IPS-NIHi7 (cell line): ENCODE measurements at regions not wholly inside any gene's neighbourhood (a gene's known extent, or its start where the extent isn't known, plus 50 kb on each side); places are given as distances from the start of the nearest gene placed in this dataset.
A peak's percentile ranks its signal among the peaks of the same experiment; 100 is the strongest.
"Not testable (repeated sequence)": the region's sequence is repeated elsewhere in the genome, so short reads cannot be mapped to it uniquely, and the experiment has no call there.

Experiments used
- DNase-seq: peaks from one replicate; pipeline ENCODE4 v3.0.0; 2012; ENCODE audit warnings: mixed read lengths; ENCODE audit errors: extremely low spot score

DNA sequence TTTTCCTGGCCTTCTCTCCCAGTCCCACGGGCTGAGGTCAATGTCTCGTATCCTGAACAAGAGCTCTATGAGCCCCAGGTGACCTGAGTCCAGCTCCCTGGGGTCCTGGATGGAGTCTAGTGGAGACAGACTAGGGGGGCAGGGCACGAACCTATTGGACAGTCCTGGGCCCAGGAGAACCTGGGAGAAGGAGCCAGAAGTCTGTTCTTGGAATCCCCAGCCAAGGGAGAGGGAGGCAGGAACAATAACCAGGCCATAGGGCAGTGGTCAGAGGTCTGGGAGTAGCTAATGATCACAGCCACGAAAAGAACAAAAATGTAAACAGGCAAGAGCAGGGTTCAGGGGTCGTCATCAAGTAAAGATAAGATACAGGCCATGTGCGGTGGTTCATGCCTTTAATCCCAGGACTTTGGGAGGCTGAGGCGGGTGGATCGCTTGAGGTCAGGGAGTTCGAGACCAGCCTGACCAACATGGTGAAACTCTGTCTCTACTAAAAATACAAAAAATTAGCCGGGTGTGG is 60.8 kb downstream of the COPRS start:
- no peak for DNase-seq

DNA sequence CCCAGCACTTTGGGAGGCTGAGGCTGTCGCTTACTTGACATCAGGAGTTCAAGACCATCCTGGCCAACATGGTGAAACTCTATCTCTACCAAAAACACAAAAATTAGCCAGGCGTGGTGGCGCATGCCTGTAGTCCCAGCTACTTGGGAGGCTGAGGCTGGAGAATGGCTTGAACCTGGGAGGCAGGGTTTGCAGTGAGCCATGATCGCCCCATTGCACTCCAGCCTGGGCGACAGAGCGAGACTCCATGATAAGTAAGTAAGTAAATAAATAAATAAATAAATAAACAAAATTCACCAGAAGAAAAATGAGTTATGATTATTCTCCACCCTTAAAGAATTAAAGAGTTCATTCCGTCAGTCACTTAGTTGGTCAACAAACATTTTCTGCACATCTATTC is 63.1 kb downstream of the COPRS start:
- DNase-seq: not testable (repeated sequence)

DNA sequence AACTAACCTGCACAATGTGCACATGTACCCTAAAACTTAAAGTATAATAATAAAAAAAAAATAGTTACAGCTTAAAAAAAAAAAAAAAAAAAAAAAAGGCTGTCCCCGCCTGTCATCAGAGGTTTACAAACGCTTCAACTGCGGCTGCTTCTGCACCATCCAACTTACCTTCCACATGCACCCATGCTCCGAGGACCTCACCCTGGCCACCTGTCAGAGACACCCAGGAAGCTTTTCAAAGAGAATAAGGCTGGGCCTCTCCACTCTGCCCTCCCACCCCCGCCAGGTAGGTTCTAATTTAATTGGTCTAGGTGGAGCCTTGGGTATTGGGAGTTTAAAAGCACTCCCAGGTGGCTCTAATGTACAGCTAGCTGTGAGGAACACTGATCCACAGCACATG is 64.9 kb downstream of the COPRS start:
- no peak for DNase-seq

DNA sequence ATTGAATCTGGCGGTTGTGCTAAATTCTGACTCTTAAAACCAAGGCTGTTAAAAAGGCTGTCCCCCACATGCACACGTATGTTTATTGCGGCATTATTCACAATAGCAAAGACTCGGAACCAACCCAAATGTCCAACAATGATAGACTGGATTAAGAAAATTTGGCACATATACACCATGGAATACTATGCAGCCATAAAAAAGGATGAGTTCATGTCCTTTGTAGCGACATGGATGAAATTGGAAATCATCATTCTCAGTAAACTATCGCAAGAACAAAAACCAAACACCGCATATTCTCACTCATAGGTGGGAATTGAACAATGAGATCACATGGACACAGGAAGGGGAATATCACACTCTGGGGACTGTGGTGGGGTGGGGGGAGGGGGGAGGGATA is 65.4 kb downstream of the COPRS start:
- DNase-seq: not testable (repeated sequence)

DNA sequence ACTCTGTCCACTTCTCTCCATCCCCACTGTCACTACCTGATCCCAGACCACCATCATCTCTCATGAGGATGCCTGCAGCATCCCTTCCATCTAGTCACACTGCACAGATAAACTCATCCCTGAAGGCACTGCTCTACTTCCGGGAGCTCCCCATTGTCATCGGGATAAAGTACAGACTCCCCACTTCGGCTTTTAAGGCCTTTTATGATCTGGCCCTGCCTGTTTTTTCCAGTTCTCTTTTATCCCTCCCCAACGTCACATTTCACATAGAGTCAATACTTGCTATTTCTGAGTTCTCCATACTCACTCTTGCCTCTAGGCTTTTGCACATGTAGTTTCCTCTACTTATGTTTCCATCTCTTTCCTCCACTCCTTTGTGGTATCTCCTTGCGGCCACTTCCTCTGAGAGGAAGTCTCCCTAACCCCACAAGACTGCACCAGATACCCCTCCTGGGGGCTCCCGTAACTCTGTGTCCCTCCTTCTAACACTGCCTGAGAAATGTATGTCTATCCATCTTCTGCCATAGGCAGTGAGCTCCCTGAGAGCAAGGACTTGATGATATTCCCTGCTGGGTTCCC is 66.9 kb downstream of the COPRS start:
- no peak for DNase-seq

DNA sequence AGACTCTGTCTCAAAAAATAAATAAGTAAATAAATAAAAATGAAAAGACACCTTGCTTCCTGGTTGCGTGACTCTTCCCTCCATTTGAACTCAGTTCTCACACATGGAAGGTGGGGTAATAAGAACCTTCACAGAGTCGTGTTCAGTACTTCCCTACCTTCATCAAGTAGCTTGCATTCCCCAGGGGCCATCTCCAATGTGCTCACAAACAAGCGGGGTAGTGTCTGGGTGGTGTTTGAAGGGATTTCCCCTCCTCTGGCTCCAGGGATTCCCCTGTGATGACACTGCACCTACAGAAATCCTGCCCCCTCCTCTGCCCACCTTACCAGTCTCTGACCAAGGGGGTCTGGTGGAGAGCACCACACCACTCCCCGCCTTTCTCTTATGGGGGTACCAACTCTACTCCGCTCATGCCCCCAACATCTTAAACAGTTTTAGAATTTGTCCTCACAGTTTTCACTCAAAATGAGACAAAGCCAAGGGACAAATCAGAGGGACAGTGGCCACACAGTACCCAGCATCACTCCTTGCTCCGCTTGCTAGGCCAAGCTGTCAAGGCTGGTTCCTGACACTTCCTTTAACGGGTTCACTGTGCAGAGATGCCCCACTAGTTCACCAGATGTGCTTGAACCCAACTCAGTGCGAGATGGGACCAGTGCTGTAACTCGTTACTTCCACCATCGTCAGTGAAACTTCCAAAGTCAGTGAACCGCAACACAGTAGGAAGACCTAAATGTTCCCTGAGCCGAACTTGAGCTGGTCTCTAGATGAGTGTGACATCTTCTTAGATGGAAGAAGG is 69.1 kb downstream of the COPRS start:
- DNase-seq: no peak

DNA sequence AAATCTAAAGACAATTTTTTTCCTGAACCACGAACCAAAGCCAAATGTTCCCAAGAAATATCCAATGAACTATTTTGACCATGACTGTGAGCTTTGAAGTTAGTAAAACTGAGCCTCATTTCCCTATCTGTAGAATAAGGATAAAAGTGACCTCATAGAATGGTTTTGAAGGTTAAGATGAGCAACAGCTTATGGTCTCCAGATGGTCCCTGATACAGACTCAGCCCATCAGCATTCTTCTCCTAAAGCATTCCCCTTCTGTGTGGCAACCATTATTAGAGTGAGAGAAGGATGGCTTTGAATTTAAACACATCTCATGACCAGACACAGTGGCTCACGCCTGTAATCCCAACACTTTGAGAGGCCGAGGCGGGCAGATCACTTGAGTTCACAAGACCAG is 70.1 kb downstream of the COPRS start:
- DNase-seq: no peak

DNA sequence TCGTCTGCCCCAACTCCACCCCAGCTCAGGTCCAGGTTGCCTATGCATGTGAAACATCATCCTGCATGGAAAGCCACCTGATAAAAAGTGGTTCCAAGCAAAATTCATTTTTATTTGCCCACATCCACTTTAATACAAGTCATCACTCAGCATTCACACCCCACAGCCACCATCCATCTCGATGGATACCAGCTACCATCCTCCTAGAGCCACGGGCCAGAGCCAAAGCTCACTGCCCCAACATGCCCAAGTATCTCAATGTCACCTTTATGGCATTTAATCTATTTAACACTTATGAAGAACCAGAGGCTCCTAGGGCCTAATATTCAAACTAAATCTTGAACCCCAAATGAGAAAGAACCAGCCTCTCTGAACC is 70.5 kb downstream of the COPRS start:
- DNase-seq: no peak

DNA sequence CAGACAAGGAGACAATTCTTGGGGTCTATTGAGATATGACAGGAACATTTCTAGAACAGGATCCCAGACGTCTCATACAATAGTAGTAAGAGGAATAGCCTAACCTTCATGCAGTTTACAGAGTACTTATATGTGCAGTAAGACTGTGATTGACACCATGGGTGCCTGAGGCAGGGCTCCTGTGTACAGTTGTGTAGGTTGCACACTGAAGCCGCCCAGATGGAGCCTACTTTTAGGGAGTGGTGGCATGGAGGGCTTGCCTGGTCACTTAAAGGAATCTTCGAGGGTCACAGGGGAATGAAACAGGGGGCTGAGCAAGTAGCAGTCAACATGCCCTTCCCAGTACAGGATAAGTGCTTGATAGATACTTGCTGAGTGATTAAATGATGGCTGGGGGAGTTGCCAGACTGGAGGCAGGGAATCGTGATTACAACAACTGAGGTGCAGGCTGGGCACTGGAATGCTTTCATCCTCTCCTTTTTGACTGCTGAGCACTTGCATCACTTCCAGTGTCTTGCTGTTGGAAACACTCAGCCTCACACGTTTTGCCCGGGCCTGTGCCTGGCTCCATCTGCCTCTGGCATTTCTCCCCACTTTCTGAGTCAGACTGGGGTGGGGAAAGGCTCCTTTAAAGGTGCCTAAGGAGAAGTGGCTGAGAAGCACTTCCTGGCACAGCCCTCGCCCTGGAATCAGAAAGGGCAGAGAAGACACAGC is 71.0 kb downstream of the COPRS start:
- no peak for DNase-seq

DNA sequence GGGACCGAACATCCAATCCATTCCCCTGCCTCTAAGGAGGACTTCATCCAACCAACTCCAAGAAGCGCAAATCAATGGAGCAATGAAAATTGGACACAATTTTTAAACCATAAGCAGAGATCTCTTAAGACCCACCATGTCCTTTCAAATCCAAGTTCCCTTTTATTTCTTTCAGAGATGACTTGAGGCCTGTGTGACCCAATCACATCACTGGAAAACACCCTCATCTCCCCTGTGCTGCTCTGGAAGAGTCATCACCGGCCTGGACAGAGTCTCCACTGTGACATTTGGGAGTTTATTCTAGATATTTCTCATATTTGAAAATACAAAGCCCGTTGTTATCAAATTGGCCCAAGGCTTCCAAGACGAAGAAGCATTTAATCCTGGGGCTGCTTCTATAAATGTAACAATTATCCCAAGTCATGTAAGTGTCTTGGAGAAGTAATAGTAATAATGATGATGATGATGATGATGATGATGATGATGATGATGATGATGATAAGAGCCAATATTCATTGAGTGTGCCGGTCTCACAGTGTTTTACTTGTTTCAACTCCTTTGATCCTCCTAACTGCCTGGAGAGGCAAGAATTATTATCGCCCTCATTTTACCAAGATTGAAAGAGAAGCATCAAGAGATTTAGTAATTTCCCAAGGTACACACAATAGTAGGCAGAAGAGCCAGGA is 72.1 kb downstream of the COPRS start:
- DNase-seq: no peak

DNA sequence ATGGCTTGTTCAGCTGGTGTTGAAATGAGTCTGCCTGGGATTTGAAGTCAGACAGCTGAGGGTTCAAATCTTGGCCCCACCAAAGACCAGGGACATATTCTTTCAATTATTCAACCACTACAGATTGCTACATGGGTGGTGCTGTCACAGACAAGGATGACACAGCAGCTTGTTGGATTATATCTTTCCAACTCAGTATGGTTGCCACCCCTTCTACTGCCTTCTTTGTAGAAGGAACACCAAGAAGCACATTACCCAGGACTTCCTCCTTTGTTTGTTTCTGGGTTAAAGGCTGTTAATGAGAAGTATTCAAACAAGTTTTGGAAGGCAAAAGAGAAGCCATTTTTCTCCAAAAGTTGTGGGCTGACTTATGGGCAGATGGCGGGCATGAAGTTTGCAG is 78.6 kb downstream of the COPRS start:
- no peak for DNase-seq

DNA sequence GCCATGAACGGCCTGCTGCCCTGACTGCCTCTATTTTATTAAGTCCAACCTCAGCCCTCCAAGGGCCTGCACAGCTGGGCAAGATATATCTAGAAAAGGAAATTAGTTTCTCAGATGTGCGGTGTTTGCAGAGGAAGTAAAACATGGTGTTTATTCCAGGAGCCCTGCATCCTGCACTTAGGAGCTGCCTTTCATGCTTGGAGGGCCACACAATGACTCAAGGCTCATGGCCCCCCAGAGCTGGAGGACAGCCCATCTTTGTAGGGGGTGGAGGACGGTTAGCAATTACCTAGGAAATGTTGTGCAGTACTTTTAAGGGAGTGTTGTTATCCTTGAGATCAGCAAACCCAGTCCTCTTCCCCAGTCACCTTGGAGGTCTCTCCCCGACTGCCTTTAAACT is 80.5 kb downstream of the COPRS start:
- peak; percentile 9 for DNase-seq

DNA sequence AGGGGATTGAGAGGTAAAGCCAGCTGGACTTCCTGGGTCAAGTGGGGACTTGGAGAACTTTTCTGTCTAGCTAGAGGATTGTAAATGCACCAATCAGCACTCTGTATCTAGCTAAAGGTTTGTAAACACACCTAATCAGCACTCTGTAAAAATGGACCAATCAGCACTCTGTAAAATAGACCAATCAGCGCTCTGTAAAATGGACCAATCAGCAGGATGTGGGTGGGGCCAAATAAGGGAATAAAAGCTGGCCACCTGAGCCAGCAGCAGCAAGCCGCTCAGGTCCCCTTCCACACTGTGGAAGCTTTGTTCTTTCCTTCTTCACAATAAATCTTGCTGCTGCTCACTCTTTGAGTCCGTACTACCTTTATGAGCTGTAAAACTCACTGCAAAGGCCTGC is 87.7 kb downstream of the COPRS start:
- DNase-seq: not testable (repeated sequence)

DNA sequence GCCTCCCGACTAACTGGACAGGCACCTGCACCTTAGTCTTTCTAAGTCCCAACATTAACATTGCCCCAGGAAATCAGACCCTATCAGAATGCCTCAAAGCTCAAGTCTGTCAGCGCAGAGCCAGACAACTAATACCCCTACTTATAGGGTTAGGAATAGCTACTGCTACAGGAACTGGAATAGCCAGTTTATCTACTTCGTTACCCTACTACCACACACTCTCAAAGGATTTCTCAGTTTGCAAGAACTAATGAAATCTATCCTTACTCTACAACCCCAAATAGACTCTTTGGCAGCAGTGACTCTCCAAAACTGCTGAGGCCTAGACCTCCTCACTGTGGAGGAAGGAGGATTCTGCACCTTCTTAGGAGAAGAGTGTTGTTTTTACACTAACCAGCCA is 88.5 kb downstream of the COPRS start:
- DNase-seq: not testable (repeated sequence)

DNA sequence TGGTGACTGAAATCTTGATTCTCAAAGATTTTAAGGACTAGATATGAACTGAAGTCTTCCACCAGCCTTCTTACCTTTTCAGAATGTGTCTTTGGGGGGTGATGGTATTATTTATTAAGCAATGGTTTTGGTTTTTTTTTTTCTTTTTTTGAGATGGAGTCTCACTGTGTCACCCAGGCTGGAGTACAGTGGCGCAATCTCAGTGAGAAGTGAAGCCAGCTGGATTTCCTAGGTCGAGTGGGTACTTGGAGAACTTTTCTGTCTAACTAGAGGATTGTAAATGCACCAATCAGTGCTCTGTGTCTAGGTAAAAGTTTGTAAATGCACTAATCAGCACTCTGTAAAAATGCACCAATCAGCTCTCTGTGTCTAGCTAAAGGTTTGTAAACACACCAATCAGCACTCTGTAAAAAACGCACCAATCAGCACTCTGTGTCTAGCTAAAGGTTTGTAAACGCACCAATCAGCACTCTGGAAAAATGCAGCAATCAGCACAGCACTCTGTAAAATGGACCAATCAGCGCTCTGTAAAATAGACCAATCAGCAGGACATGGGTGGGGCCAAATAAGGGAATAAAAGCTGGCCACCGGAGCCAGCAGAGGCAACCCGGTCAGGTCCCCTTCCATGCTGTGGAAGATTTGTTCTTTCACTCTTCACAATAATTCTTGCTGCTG is 97.1 kb downstream of the COPRS start:
- not testable (repeated sequence) for DNase-seq

DNA sequence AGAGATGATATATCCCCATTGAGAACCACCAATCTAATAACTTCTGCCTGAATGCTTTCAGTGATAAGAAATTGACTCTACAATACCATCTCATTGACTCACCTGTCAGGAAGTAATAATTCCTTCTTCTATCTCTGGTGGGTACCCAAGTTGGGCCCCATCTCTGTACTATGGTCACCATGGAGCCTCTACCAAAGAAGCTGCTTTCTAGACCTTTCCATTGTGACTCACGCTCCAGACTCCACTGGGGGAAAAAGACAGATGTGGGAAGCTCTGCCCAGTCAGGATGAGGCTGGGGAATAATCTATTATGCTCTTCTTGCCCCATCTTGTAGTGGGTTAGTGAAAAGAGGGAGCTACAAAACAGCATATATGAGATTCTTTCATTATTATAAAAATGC is 100.4 kb downstream of the COPRS start:
- no peak for DNase-seq

DNA sequence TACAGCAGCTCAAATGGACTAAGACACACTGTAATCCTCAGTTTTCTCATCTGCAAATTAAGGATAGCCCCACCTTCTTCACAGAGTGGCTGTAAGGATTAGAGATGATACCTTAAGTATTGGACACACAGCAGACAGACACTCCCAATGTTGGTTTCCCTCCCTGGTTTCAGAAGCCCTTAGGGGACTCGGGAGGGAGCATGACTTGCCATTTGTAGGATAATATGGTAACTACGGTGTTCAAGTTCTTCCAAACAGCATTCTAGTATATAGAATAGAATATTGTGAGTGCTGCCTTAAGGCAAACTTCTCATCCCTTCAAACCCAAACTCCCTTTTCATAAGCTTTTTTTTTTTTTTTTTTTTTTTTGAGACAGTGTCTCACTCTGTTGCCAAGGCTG is 101.9 kb downstream of the COPRS start:
- DNase-seq: no peak

DNA sequence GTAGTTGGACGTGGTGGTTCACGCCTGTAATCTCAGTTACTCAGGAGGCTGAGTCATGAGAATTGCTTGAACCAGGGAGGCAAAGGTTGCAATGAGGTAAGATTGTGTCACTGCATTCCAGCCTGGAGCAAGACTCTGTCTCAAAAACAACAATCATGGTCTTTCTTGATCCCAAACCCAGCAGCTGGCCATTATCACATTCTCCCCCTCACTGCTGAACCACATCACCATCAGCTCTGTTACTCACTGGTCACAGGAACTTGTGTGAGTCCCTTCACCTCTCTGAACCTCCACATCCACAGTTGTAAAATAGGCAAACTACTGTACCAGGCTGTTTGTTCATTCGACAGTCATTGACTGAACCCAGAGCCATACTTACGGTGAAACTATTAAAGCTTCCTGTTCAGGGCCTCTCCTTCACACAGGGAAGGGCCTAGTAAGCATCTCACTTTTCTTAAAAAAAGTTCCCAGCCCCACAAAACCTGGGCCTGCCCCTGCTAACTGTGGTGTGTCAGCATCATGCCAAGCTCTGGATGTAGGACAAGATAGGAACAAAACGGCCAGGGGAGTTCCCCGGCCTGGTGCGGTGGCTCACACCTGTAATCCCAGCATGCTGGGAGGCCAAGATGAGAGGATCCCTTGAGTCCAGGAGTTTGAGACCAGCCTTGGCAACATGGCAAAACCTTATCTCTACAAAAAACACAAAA is 104.7 kb downstream of the COPRS start:
- no peak for DNase-seq

DNA sequence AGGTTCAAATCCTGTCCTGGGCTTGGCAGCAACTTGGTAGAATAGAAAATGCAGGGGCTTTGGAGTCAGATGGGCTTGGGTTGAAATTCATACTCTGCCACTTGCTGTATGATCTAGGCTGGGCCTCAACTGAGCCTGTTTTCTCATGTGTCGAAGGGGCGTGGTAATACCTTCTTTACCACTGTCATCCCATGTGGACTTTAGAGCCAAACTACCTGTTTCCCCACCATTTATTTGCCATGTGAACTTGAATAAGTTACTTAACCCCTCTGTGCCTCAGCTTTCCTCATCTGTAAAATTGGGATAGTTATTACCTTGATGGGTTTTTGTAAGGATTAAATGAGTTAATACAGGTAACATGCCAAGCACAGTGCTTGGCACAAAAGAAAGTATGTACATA is 106.0 kb downstream of the COPRS start:
- DNase-seq: no peak

DNA sequence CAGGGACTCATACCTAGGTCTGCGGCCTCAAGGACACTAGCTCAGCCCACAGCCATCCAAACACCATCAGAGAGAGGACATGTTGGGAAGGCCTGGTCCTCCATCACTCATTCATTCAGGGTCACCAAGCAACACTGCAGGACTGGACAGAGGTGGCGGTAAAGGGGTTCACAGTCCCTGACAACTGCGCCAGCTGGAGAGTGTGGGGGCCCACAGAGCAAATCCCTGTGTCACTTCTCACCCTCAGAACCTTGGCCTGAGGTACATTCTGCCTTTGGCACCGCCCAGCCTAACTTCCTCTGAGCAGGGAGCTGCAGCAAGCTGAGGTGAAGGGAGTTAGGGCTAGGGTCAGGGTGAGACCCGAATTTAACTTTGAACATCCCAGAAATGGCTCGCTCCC is 106.5 kb downstream of the COPRS start:
- no peak for DNase-seq

DNA sequence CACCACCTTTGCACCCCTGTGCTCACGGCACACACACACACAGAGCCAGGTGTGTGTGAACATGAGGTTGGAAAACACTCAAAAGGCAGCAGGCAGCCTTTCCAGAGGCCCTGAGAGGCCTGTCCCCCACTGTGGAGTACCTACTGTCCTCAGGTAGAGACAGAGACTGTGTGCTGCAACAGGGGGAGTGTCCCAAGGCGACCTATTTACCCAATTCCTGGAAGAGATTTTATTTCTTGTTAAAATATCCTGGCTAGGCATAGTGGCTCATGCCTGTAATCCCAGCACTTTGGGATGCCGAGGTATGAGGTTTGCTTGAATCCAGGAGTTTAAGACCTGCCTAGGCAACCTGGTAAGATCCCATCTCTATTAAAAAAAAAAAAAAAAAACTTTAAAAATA is 108.5 kb downstream of the COPRS start:
- DNase-seq: no peak
